NCI-H2107 (cell line): ENCODE measurements at regions not wholly inside any gene's neighbourhood (a gene's known extent, or its start where the extent isn't known, plus 50 kb on each side); places are given as distances from the start of the nearest gene placed in this dataset.
"Not testable (repeated sequence)": the region's sequence is repeated elsewhere in the genome, so short reads cannot be mapped to it uniquely, and the experiment has no call there.

Source experiments
- DNase-seq: peaks from one replicate; lab custom pipeline; 2025; lab: John Stamatoyannopoulos, UW

GRCh38 chr5:72692651-72693442, 123.6 kb upstream of the TNPO1 start:
- DNase-seq: no peak

- peak; percentile 17 for DNase-seq
Observed at GRCh38 chr5:72692231-72692637, 124.2 kb upstream of the TNPO1 start.

- no peak for DNase-seq
Observed at GRCh38 chr5:72691751-72692150, 124.7 kb upstream of the TNPO1 start.

GRCh38 chr5:72688916-72689315, 127.5 kb upstream of the TNPO1 start:
- DNase-seq: no peak

- DNase-seq: no peak
Observed at GRCh38 chr5:72687288-72687687, 129.2 kb upstream of the TNPO1 start.

- no peak for DNase-seq
Observed at GRCh38 chr5:72682561-72682960, 133.9 kb upstream of the TNPO1 start.

GRCh38 chr5:72681781-72682180, 134.7 kb upstream of the TNPO1 start:
- DNase-seq: no peak

GRCh38 chr5:72677447-72677846, 139.0 kb upstream of the TNPO1 start:
- DNase-seq: no peak

- DNase-seq: not testable (repeated sequence)
Observed at GRCh38 chr5:72676831-72677230, 139.6 kb upstream of the TNPO1 start.

GRCh38 chr5:72673623-72674022, 142.8 kb upstream of the TNPO1 start:
- DNase-seq: no peak

- no peak for DNase-seq
Observed at GRCh38 chr5:72673180-72673579, 143.3 kb upstream of the TNPO1 start.

- no peak for DNase-seq
Observed at GRCh38 chr5:72667708-72668107, 148.8 kb upstream of the TNPO1 start.

- DNase-seq: no peak
Observed at GRCh38 chr5:72662936-72663335, 153.5 kb upstream of the TNPO1 start.

GRCh38 chr5:72662305-72662704, 154.2 kb upstream of the TNPO1 start:
- no peak for DNase-seq

GRCh38 chr5:72661405-72661804, 154.2 kb upstream of the ZNF366 start:
- no peak for DNase-seq

- no peak for DNase-seq
Observed at GRCh38 chr5:72659726-72660125, 152.5 kb upstream of the ZNF366 start.

- no peak for DNase-seq
Observed at GRCh38 chr5:72658761-72659540, 151.7 kb upstream of the ZNF366 start.

GRCh38 chr5:72658161-72658560, 151.0 kb upstream of the ZNF366 start:
- DNase-seq: no peak

- no peak for DNase-seq
Observed at GRCh38 chr5:72656756-72657513, 149.7 kb upstream of the ZNF366 start.

GRCh38 chr5:72656331-72656730, 149.1 kb upstream of the ZNF366 start:
- DNase-seq: no peak

- DNase-seq: no peak
Observed at GRCh38 chr5:72654231-72654630, 147.0 kb upstream of the ZNF366 start.

- DNase-seq: no peak
Observed at GRCh38 chr5:72653586-72653985, 146.4 kb upstream of the ZNF366 start.

GRCh38 chr5:72651779-72652178, 144.6 kb upstream of the ZNF366 start:
- DNase-seq: no peak
